Nephron progenitor cell (in vitro differentiated cells): ENCODE measurements at regions not wholly inside any gene's neighbourhood (a gene's known extent, or its start where the extent isn't known, plus 50 kb on each side); places are given as distances from the start of the nearest gene placed in this dataset.

Experiments
- DNase-seq: peaks from one replicate; pipeline ENCODE4 v3.0.0; 2021
- H3K27ac Mint-ChIP-seq: 2 replicates; pipeline ENCODE4 v1.8.0; 2021; ENCODE audit warnings: mild to moderate bottlenecking, moderate library complexity, mixed read lengths
- H3K27me3 Mint-ChIP-seq: 2 replicates; pipeline ENCODE4 v1.8.0; 2021; ENCODE audit warnings: mild to moderate bottlenecking, low read depth, mixed read lengths; ENCODE audit not compliant: poor library complexity
- H3K36me3 Mint-ChIP-seq: 2 replicates; pipeline ENCODE4 v1.8.0; 2021; ENCODE audit warnings: low read depth, mixed read lengths
- H3K4me1 Mint-ChIP-seq: 2 replicates; pipeline ENCODE4 v1.8.0; 2021; ENCODE audit warnings: mixed read lengths
- H3K4me3 Mint-ChIP-seq: 2 replicates; pipeline ENCODE4 v1.8.0; 2021; ENCODE audit warnings: mild to moderate bottlenecking, moderate library complexity, mixed read lengths
- H3K9me3 Mint-ChIP-seq: 2 replicates; pipeline ENCODE4 v1.8.0; 2021; ENCODE audit warnings: mild to moderate bottlenecking, moderate library complexity, mixed read lengths
- CTCF ChIP-seq: fragments of 200-600 bp; sonication (generic); IDR thresholded peaks from 2 replicates; pipeline ENCODE4 v1.5.0; 2021; ENCODE audit warnings: antibody characterized with exemption

GRCh38 chr4:115711575-115711974 lies 598.2 kb upstream of the NDST4 start:
- Mint-ChIP-seq H3K4me3 (no peak overlapping the region), H3K36me3 (no peaks in the 10 kb centered on the region), H3K27me3 (peaks cover 4% of the 10 kb centered on the region), H3K9me3 (no peaks in the 10 kb centered on the region), H3K4me1 (no peaks in the 10 kb centered on the region), H3K27ac (no peak overlapping the region)
- peak; percentile 12 for DNase-seq
- no peak for TF ChIP-seq CTCF

GRCh38 chr4:115688961-115689360 lies 575.5 kb upstream of the NDST4 start:
- Mint-ChIP-seq H3K4me3 (no peak overlapping the region), H3K9me3 (no peaks in the 10 kb centered on the region), H3K27ac (no peak overlapping the region), H3K4me1 (no peaks in the 10 kb centered on the region), H3K36me3 (no peaks in the 10 kb centered on the region), H3K27me3 (no peaks in the 10 kb centered on the region)
- TF ChIP-seq CTCF = no peak
- no peak for DNase-seq

GRCh38 chr4:115687052-115687755 lies 573.8 kb upstream of the NDST4 start:
- no peaks in the 10 kb centered on the region for H3K9me3 Mint-ChIP-seq
- H3K4me1 Mint-ChIP-seq = no peaks in the 10 kb centered on the region
- no peak for DNase-seq
- TF ChIP-seq CTCF = no peak
- H3K27ac Mint-ChIP-seq = no peak overlapping the region
- no peak overlapping the region for H3K4me3 Mint-ChIP-seq
- H3K36me3 Mint-ChIP-seq = no peaks in the 10 kb centered on the region
- H3K27me3 Mint-ChIP-seq = no peaks in the 10 kb centered on the region

GRCh38 chr4:115678425-115678941 lies 565.1 kb upstream of the NDST4 start:
- peaks cover 2% of the 10 kb centered on the region for H3K27me3 Mint-ChIP-seq
- no peak overlapping the region for H3K27ac Mint-ChIP-seq
- no peaks in the 10 kb centered on the region for H3K36me3 Mint-ChIP-seq
- no peak for DNase-seq
- H3K9me3 Mint-ChIP-seq = peaks cover 7% of the 10 kb centered on the region
- TF ChIP-seq CTCF = no peak
- peaks cover 5% of the 10 kb centered on the region for H3K4me1 Mint-ChIP-seq
- H3K4me3 Mint-ChIP-seq = no peak overlapping the region

- Mint-ChIP-seq H3K4me3 (no peak overlapping the region), H3K36me3 (no peaks in the 10 kb centered on the region), H3K27ac (no peak overlapping the region), H3K4me1 (peaks cover 5% of the 10 kb centered on the region), H3K27me3 (peaks cover 2% of the 10 kb centered on the region), H3K9me3 (peaks cover 7% of the 10 kb centered on the region)
- DNase-seq = no peak
- no peak for TF ChIP-seq CTCF
Measured at GRCh38 chr4:115675719-115676118, 562.3 kb upstream of the NDST4 start.

GRCh38 chr4:115674485-115674884 lies 561.1 kb upstream of the NDST4 start:
- no peak overlapping the region for H3K4me3 Mint-ChIP-seq
- peaks cover 5% of the 10 kb centered on the region for H3K4me1 Mint-ChIP-seq
- no peaks in the 10 kb centered on the region for H3K36me3 Mint-ChIP-seq
- DNase-seq = no peak
- H3K27me3 Mint-ChIP-seq = peaks cover 2% of the 10 kb centered on the region
- H3K27ac Mint-ChIP-seq = no peak overlapping the region
- H3K9me3 Mint-ChIP-seq = peaks cover 7% of the 10 kb centered on the region
- no peak for TF ChIP-seq CTCF
